Neural cell (in vitro differentiated cells): ENCODE measurements at regions not wholly inside any gene's neighbourhood (a gene's known extent, or its start where the extent isn't known, plus 50 kb on each side); places are given as distances from the start of the nearest gene placed in this dataset.

Experiments
- REST ChIP-seq: IDR thresholded peaks from 2 replicates; pipeline ENCODE4 v1.6.1; 2012; ENCODE audit warnings: borderline replicate concordance
- TF ChIP-seq, protein P1 (sequence below): fragments of 450-650 bp; IDR thresholded peaks from 2 replicates; pipeline ENCODE4 v1.5.1; 2014; ENCODE audit warnings: antibody characterized with exemption, mild to moderate bottlenecking, moderate library complexity; ENCODE audit not compliant: poor library complexity, severe bottlenecking

- TF ChIP-seq, protein P1, sequence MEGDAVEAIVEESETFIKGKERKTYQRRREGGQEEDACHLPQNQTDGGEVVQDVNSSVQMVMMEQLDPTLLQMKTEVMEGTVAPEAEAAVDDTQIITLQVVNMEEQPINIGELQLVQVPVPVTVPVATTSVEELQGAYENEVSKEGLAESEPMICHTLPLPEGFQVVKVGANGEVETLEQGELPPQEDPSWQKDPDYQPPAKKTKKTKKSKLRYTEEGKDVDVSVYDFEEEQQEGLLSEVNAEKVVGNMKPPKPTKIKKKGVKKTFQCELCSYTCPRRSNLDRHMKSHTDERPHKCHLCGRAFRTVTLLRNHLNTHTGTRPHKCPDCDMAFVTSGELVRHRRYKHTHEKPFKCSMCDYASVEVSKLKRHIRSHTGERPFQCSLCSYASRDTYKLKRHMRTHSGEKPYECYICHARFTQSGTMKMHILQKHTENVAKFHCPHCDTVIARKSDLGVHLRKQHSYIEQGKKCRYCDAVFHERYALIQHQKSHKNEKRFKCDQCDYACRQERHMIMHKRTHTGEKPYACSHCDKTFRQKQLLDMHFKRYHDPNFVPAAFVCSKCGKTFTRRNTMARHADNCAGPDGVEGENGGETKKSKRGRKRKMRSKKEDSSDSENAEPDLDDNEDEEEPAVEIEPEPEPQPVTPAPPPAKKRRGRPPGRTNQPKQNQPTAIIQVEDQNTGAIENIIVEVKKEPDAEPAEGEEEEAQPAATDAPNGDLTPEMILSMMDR = no peak
- no peak for TF ChIP-seq REST
These were observed 76.4 kb upstream of the SHISA3 start for GRCh38 chr4:42320822-42321388.
